ENCODE measurements at regions not wholly inside any gene's neighbourhood (a gene's known extent, or its start where the extent isn't known, plus 50 kb on each side); places are given as distances from the start of the nearest gene placed in this dataset.
"Not testable (repeated sequence)": the region's sequence is repeated elsewhere in the genome, so short reads cannot be mapped to it uniquely, and the experiment has no call there.

- no peak for TF ChIP-seq CTCF (IDR thresholded peaks at IDR 0.05; ENCODE audit: unreplicated experiment)
These were observed 235.9 kb upstream of the GBE1 start for GRCh38 chr3:81997390-81997789.

GRCh38 chr3:81995329-81995728 is 233.9 kb upstream of the GBE1 start:
- Mint-ChIP-seq H3K4me3 (ENCODE audit: unreplicated experiment) (no peak overlapping the region), H3K27me3 (ENCODE audit: unreplicated experiment) (no peaks in the 10 kb centered on the region), H3K27ac (ENCODE audit: unreplicated experiment) (no peak overlapping the region), H3K9me3 (ENCODE audit: unreplicated experiment) (no peaks in the 10 kb centered on the region), H3K4me1 (ENCODE audit: unreplicated experiment) (peaks cover 6% of the 10 kb centered on the region), H3K36me3 (ENCODE audit: low read depth, unreplicated experiment) (no peaks in the 10 kb centered on the region)
- no peak for DNase-seq (ENCODE audit: low spot score)
- TF ChIP-seq CTCF (IDR thresholded peaks at IDR 0.05; ENCODE audit: unreplicated experiment): no peak

More at GRCh38 chr3:81997390-81997789, 235.9 kb upstream of the GBE1 start:
- H3K36me3 Mint-ChIP-seq (ENCODE audit: low read depth, unreplicated experiment): no peaks in the 10 kb centered on the region
- H3K4me3 Mint-ChIP-seq (ENCODE audit: unreplicated experiment): no peak overlapping the region
- H3K27ac Mint-ChIP-seq (ENCODE audit: unreplicated experiment): no peak overlapping the region
- DNase-seq (ENCODE audit: low spot score): no peak
- no peaks in the 10 kb centered on the region for H3K27me3 Mint-ChIP-seq (ENCODE audit: unreplicated experiment)
- H3K9me3 Mint-ChIP-seq (ENCODE audit: unreplicated experiment): no peaks in the 10 kb centered on the region
- H3K4me1 Mint-ChIP-seq (ENCODE audit: unreplicated experiment): peaks cover 2% of the 10 kb centered on the region

- Mint-ChIP-seq H3K4me3 (ENCODE audit: unreplicated experiment) (no peak overlapping the region), H3K36me3 (ENCODE audit: low read depth, unreplicated experiment) (peaks cover 4% of the 10 kb centered on the region), H3K9me3 (ENCODE audit: unreplicated experiment) (no peaks in the 10 kb centered on the region), H3K27me3 (ENCODE audit: unreplicated experiment) (no peaks in the 10 kb centered on the region), H3K4me1 (ENCODE audit: unreplicated experiment) (peaks cover 6% of the 10 kb centered on the region), H3K27ac (ENCODE audit: unreplicated experiment) (no peak overlapping the region)
- DNase-seq (ENCODE audit: low spot score): no peak
- TF ChIP-seq CTCF (IDR thresholded peaks at IDR 0.05; ENCODE audit: unreplicated experiment): no peak
These were observed 228.3 kb upstream of the GBE1 start for GRCh38 chr3:81989758-81990157.

GRCh38 chr3:81989274-81989673 is 227.8 kb upstream of the GBE1 start:
- H3K4me1 Mint-ChIP-seq (ENCODE audit: unreplicated experiment): peaks cover 6% of the 10 kb centered on the region
- peaks cover 4% of the 10 kb centered on the region for H3K36me3 Mint-ChIP-seq (ENCODE audit: low read depth, unreplicated experiment)
- no peaks in the 10 kb centered on the region for H3K27me3 Mint-ChIP-seq (ENCODE audit: unreplicated experiment)
- TF ChIP-seq CTCF (IDR thresholded peaks at IDR 0.05; ENCODE audit: unreplicated experiment): no peak
- no peak overlapping the region for H3K4me3 Mint-ChIP-seq (ENCODE audit: unreplicated experiment)
- H3K9me3 Mint-ChIP-seq (ENCODE audit: unreplicated experiment): no peaks in the 10 kb centered on the region
- no peak for DNase-seq (ENCODE audit: low spot score)
- no peak overlapping the region for H3K27ac Mint-ChIP-seq (ENCODE audit: unreplicated experiment)

GRCh38 chr3:81987412-81987811 is 226.0 kb upstream of the GBE1 start:
- not testable (repeated sequence) for DNase-seq (ENCODE audit: low spot score); H3K4me3 Mint-ChIP-seq (ENCODE audit: unreplicated experiment); H3K27me3 Mint-ChIP-seq (ENCODE audit: unreplicated experiment); H3K36me3 Mint-ChIP-seq (ENCODE audit: low read depth, unreplicated experiment); H3K27ac Mint-ChIP-seq (ENCODE audit: unreplicated experiment); H3K4me1 Mint-ChIP-seq (ENCODE audit: unreplicated experiment); H3K9me3 Mint-ChIP-seq (ENCODE audit: unreplicated experiment)
